Colonic mucosa (tissue), 4 donors: ENCODE measurements at regions not wholly inside any gene's neighbourhood (a gene's known extent, or its start where the extent isn't known, plus 50 kb on each side); places are given as distances from the start of the nearest gene placed in this dataset.

Experiments used
- DNase-seq: peaks from one replicate; pipeline ENCODE4 v3.0.0-alpha.2; 2020
- H3K27ac ChIP-seq: fragments of 200-600 bp; one replicate; pipeline ENCODE4 v1.8.0; 2021
- H3K27me3 ChIP-seq: fragments of 200-600 bp; one replicate; pipeline ENCODE4 v1.8.0; 2021
- H3K36me3 ChIP-seq: fragments of 200-600 bp; one replicate; pipeline ENCODE4 v1.8.0; 2021
- H3K4me1 ChIP-seq: fragments of 200-600 bp; one replicate; pipeline ENCODE4 v1.8.0; 2021; ENCODE audit warnings: mild to moderate bottlenecking
- H3K4me3 ChIP-seq: fragments of 200-600 bp; one replicate; pipeline ENCODE4 v1.8.0; 2021
- H3K9ac ChIP-seq, 2 donors: one replicate each; pipeline ENCODE4 v1.7.0; 2013; ENCODE audit warnings: control low read depth in 2 of 2, low read depth in 2 of 2, low read length in 2 of 2
- H3K9me3 ChIP-seq: fragments of 200-600 bp; one replicate; pipeline ENCODE4 v1.8.0; 2021
- CTCF ChIP-seq: fragments of 200-600 bp; IDR thresholded peaks from one replicate; pipeline ENCODE4 v1.8.0; 2022; ENCODE audit warnings: antibody characterized with exemption, mild to moderate bottlenecking
- intact Hi-C: fragments of 100-400 bp; cut with DNase I; formaldehyde crosslinking; loops from one replicate; pipeline ENCODE4 v1.14.1; 2022
- donor health status: healthy.
- donor health status: DM: no; HTN: no; CAD: no.
- donor health status: DM: no; HTN: no; CAD: no.

- Histone ChIP-seq H3K4me1 (no peaks in the 10 kb centered on the region), H3K36me3 (no peaks in the 10 kb centered on the region), H3K9ac (no peak overlapping the region), H3K4me3 (no peak overlapping the region), H3K27ac (no peak overlapping the region), H3K27me3 (no peaks in the 10 kb centered on the region), H3K9me3 (no peaks in the 10 kb centered on the region)
- intact Hi-C loops: no loop called here
- TF ChIP-seq CTCF: no peak
- DNase-seq: no peak
Measured at GRCh38 chr14:96683562-96684289, 113.5 kb upstream of the VRK1 start.

GRCh38 chr14:96686126-96686525, 111.1 kb upstream of the VRK1 start:
- Histone ChIP-seq H3K27me3 (no peaks in the 10 kb centered on the region), H3K4me3 (no peak overlapping the region), H3K27ac (no peak overlapping the region), H3K9ac (no peak overlapping the region), H3K9me3 (no peaks in the 10 kb centered on the region), H3K4me1 (no peaks in the 10 kb centered on the region), H3K36me3 (no peaks in the 10 kb centered on the region)
- no peak for DNase-seq
- intact Hi-C loops: no loop called here
- no peak for TF ChIP-seq CTCF

GRCh38 chr14:96688629-96689028, 108.6 kb upstream of the VRK1 start:
- no peak for TF ChIP-seq CTCF

GRCh38 chr14:96690713-96691383, 106.3 kb upstream of the VRK1 start:
- TF ChIP-seq CTCF: no peak
- intact Hi-C loops: no loop called here
- no peak for DNase-seq
- H3K4me1 ChIP-seq: no peaks in the 10 kb centered on the region
- H3K4me3 ChIP-seq: no peak overlapping the region
- no peaks in the 10 kb centered on the region for H3K27me3 ChIP-seq
- no peak overlapping the region for H3K27ac ChIP-seq
- H3K9ac ChIP-seq: no peak overlapping the region
- H3K9me3 ChIP-seq: no peaks in the 10 kb centered on the region
- H3K36me3 ChIP-seq: no peaks in the 10 kb centered on the region

More at GRCh38 chr14:96688629-96689028, 108.6 kb upstream of the VRK1 start:
- H3K9ac ChIP-seq: no peak overlapping the region
- H3K9me3 ChIP-seq: no peaks in the 10 kb centered on the region
- intact Hi-C loops: no loop called here
- no peaks in the 10 kb centered on the region for H3K4me1 ChIP-seq
- H3K4me3 ChIP-seq: no peak overlapping the region
- H3K27ac ChIP-seq: no peak overlapping the region
- H3K27me3 ChIP-seq: no peaks in the 10 kb centered on the region
- no peaks in the 10 kb centered on the region for H3K36me3 ChIP-seq
- DNase-seq: no peak

GRCh38 chr14:96693252-96693820, 103.8 kb upstream of the VRK1 start:
- no peak for TF ChIP-seq CTCF
- no peaks in the 10 kb centered on the region for H3K4me1 ChIP-seq
- H3K9ac ChIP-seq: no peak overlapping the region
- no peak for DNase-seq
- H3K9me3 ChIP-seq: no peaks in the 10 kb centered on the region
- no peak overlapping the region for H3K27ac ChIP-seq
- no peak overlapping the region for H3K4me3 ChIP-seq
- intact Hi-C loops: no loop called here
- H3K36me3 ChIP-seq: no peaks in the 10 kb centered on the region
- H3K27me3 ChIP-seq: no peaks in the 10 kb centered on the region
